ENCODE measurements at regions not wholly inside any gene's neighbourhood (a gene's known extent, or its start where the extent isn't known, plus 50 kb on each side); places are given as distances from the start of the nearest gene placed in this dataset.

DNA sequence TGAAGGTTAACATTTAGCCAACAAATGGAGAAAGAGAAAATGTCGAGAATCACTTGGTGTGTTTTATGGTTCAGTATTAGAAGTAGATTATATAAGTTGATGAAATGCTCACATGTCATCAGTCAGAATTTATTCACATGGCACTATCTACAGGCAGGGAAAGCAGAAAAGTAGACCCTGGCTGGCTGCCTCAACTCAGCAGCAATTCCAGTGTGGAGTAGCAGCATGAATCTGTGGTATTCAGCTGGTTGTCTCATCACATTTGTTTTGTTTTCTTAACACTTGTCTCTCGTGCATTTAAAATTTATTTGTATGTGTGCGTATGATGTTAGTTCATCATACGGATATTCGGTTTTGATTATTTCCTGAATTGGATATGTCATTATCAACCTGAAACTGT lies 153.5 kb upstream of the OR13F1 start:
- TF ChIP-seq SUZ12 (IDR thresholded peaks at IDR 0.05): no peak
- no peak for TF ChIP-seq L3MBTL2 (conservative IDR thresholded peaks at IDR 0.05)
- no peak for TF ChIP-seq SP1 (IDR thresholded peaks at IDR 0.05)
- no peak for TF ChIP-seq CTBP1 (IDR thresholded peaks at IDR 0.05; ENCODE audit: borderline replicate concordance)
- no peak for TF ChIP-seq FOXM1 (IDR thresholded peaks at IDR 0.05; ENCODE audit: borderline replicate concordance)
- TF ChIP-seq NFRKB (IDR thresholded peaks at IDR 0.05): no peak
- TF ChIP-seq ZNF384 (IDR thresholded peaks at IDR 0.05): no peak
- TF ChIP-seq TARDBP (IDR thresholded peaks at IDR 0.05): no peak
- TF ChIP-seq FOXK2 (IDR thresholded peaks at IDR 0.05): no peak
- no peak for TF ChIP-seq HDGF (IDR thresholded peaks at IDR 0.05; ENCODE audit: borderline replicate concordance)
- no peak for TF ChIP-seq FOXA1 (IDR thresholded peaks at IDR 0.05)
